ENCODE measurements at regions not wholly inside any gene's neighbourhood (a gene's known extent, or its start where the extent isn't known, plus 50 kb on each side); places are given as distances from the start of the nearest gene placed in this dataset.

GRCh38 chr7:81098213-81098612 is 179.4 kb upstream of the SEMA3C start:
- Histone ChIP-seq H3K4me3 (no peak overlapping the region), H3K36me3 (replicated peaks in 1 of 2) (no peaks in the 10 kb centered on the region), H3K9me3 (replicated peaks in 1 of 3) (no peaks in the 10 kb centered on the region), H3K27ac (no peak overlapping the region), H3K27me3 (no peaks in the 10 kb centered on the region), H3K4me1 (replicated peaks in 1 of 2) (no peaks in the 10 kb centered on the region)
- no peak for DNase-seq
- intact Hi-C loops (cut with DNase I): no loop called here
- WGBS, 4 donors: 76 to 80% (median 78%) methylated on average over 3 of the region's 3 CpGs
- no peak for TF ChIP-seq CTCF (IDR thresholded peaks at IDR 0.05)
- TF ChIP-seq POLR2A (IDR thresholded peaks at IDR 0.05): no peak

GRCh38 chr7:81094952-81095351 is 176.1 kb upstream of the SEMA3C start:
- intact Hi-C loops (cut with DNase I): no loop called here
- no peak for TF ChIP-seq POLR2A (IDR thresholded peaks at IDR 0.05)
- no peak for TF ChIP-seq CTCF (IDR thresholded peaks at IDR 0.05)

GRCh38 chr7:81081616-81082015 is 162.8 kb upstream of the SEMA3C start:
- H3K4me3 ChIP-seq: no peak overlapping the region
- no peak for DNase-seq
- TF ChIP-seq CTCF (IDR thresholded peaks at IDR 0.05): no peak
- H3K4me1 ChIP-seq (replicated peaks in 1 of 2): no peaks in the 10 kb centered on the region
- H3K27me3 ChIP-seq: no peaks in the 10 kb centered on the region
- H3K36me3 ChIP-seq (replicated peaks in 1 of 2): no peaks in the 10 kb centered on the region
- no peaks in the 10 kb centered on the region for H3K9me3 ChIP-seq (replicated peaks in 1 of 3)
- no peak overlapping the region for H3K27ac ChIP-seq
- intact Hi-C loops (cut with DNase I): no loop called here

More at GRCh38 chr7:81094952-81095351, 176.1 kb upstream of the SEMA3C start:
- Histone ChIP-seq H3K27ac (no peak overlapping the region), H3K27me3 (no peaks in the 10 kb centered on the region), H3K4me3 (no peak overlapping the region), H3K36me3 (replicated peaks in 1 of 2) (no peaks in the 10 kb centered on the region), H3K9me3 (replicated peaks in 1 of 3) (no peaks in the 10 kb centered on the region), H3K4me1 (replicated peaks in 1 of 2) (no peaks in the 10 kb centered on the region)
- WGBS, 4 donors: 71 to 84% (median 75%) methylated on average over 3 of the region's 3 CpGs
- no peak for DNase-seq

GRCh38 chr7:81080553-81080952 is 161.7 kb upstream of the SEMA3C start:
- TF ChIP-seq CTCF (IDR thresholded peaks at IDR 0.05): no peak
- TF ChIP-seq POLR2A (IDR thresholded peaks at IDR 0.05): no peak
- H3K36me3 ChIP-seq (replicated peaks in 1 of 2): no peaks in the 10 kb centered on the region
- no peak overlapping the region for H3K27ac ChIP-seq
- intact Hi-C loops (cut with DNase I): no loop called here
- H3K9me3 ChIP-seq (replicated peaks in 1 of 3): no peaks in the 10 kb centered on the region
- H3K27me3 ChIP-seq: no peaks in the 10 kb centered on the region
- no peaks in the 10 kb centered on the region for H3K4me1 ChIP-seq (replicated peaks in 1 of 2)
- no peak overlapping the region for H3K4me3 ChIP-seq
- 45 to 67% (median 56%) methylated on average over 1 of the region's 1 CpG for WGBS, 4 donors
- no peak for DNase-seq

All from adrenal gland (tissue), 9 donors.